Suprapubic skin (tissue), 4 donors: ENCODE measurements at regions not wholly inside any gene's neighbourhood (a gene's known extent, or its start where the extent isn't known, plus 50 kb on each side); places are given as distances from the start of the nearest gene placed in this dataset.

ENCODE experiments used
- DNase-seq, 2 donors: peaks; one replicate each; pipeline ENCODE4 v3.0.0-alpha.2; 2019; ENCODE audit warnings: low spot score in 2 of 2
- H3K27ac ChIP-seq: fragments of 200-600 bp; sonication (generic); one replicate; pipeline ENCODE4 v1.5.1; 2019
- H3K27me3 ChIP-seq: fragments of 200-600 bp; sonication (generic); one replicate; pipeline ENCODE4 v1.5.1; 2019
- H3K36me3 ChIP-seq: fragments of 200-600 bp; sonication (generic); one replicate; pipeline ENCODE4 v1.5.1; 2019
- H3K4me1 ChIP-seq: fragments of 200-600 bp; sonication (generic); one replicate; pipeline ENCODE4 v1.5.1; 2019
- H3K4me3 ChIP-seq: fragments of 200-600 bp; sonication (generic); one replicate; pipeline ENCODE4 v1.5.1; 2019; ENCODE audit warnings: mild to moderate bottlenecking
- H3K9me3 ChIP-seq: fragments of 200-600 bp; sonication (generic); one replicate; pipeline ENCODE4 v1.5.1; 2019
- CTCF ChIP-seq, 2 donors: fragments of 200-600 bp in 1 of 2; fragments of 450-650 bp in 1 of 2; sonication (generic) in 1 of 2; IDR thresholded peaks; one replicate each; pipeline ENCODE4 v1.5.1; 2016 to 2019; ENCODE audit warnings: antibody characterized with exemption in 2 of 2, mild to moderate bottlenecking in 1 of 2, moderate library complexity in 1 of 2
- EP300 ChIP-seq: sonication (generic); formaldehyde crosslinking; IDR thresholded peaks from one replicate; pipeline ENCODE4 v1.6.1; 2017; ENCODE audit warnings: antibody characterized with exemption
- POLR2A ChIP-seq, 2 donors: fragments of 450-650 bp; IDR thresholded peaks; one replicate each; pipeline ENCODE4 v1.6.1; 2017; ENCODE audit warnings: antibody characterized with exemption in 2 of 2, mild to moderate bottlenecking in 2 of 2, moderate library complexity in 2 of 2
- POLR2AphosphoS5 ChIP-seq, 3 donors: sonication (generic); formaldehyde crosslinking; IDR thresholded peaks; one replicate each; pipeline ENCODE4 v1.6.1; 2017; ENCODE audit warnings: antibody characterized with exemption in 3 of 3
- WGBS: methylation state at CpG from one replicate; pipeline ENCODE4 v1.1.5; 2018; 5-methylcytosine and 5-hydroxymethylcytosine counted together

DNA sequence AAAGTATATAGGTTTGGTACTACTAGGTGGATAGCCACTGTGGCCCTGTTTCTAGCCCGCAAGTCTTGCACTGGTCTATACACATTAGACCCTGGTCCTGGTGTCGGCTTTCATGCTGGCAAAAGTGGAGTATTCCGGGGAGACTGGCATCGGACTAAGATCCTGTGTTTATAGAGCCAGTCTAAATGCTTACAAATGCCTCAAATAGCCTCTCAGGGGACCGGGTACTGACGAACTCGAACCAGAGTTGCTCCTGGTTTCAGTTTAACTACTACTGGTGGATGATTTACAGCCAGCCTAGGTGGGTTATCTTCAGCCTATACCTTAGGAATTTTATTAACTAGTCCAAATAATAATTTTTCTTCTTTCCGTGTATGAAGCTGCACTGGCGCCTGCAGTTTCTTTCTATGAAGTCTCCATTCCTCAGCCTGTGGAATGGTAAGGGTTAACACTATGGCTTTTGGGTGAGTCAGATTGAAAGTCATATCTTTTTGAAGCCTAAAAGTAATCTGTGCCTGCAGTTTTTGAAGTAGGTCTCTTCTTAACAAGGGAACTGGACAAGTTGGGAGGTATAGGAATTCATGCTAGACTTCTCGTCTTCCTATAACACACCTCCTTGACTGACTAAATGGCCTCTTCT is 51.3 kb downstream of the OR10H4 start:
- no peak overlapping the region for H3K4me3 ChIP-seq
- no peaks in the 10 kb centered on the region for H3K36me3 ChIP-seq
- WGBS: 84% methylated on average over 10 of the region's 10 CpGs
- no peak for DNase-seq
- no peaks in the 10 kb centered on the region for H3K27me3 ChIP-seq
- H3K27ac ChIP-seq: no peak overlapping the region
- H3K4me1 ChIP-seq: peaks cover 15% of the 10 kb centered on the region
- TF ChIP-seq POLR2A (IDR thresholded peaks at IDR 0.05) (no peak), EP300 (no peak), CTCF (IDR thresholded peaks at IDR 0.05) (no peak), POLR2AphosphoS5 (IDR thresholded peaks at IDR 0.05) (no peak)
- no peaks in the 10 kb centered on the region for H3K9me3 ChIP-seq

GRCh38 chr19:16001481-16002312 is 52.9 kb downstream of the OR10H4 start:
- H3K4me1 ChIP-seq: peaks cover 15% of the 10 kb centered on the region
- H3K9me3 ChIP-seq: no peaks in the 10 kb centered on the region
- H3K27me3 ChIP-seq: no peaks in the 10 kb centered on the region
- no peak for DNase-seq
- no peak overlapping the region for H3K27ac ChIP-seq
- TF ChIP-seq CTCF (IDR thresholded peaks at IDR 0.05) (no peak), POLR2AphosphoS5 (IDR thresholded peaks at IDR 0.05) (no peak), POLR2A (IDR thresholded peaks at IDR 0.05) (no peak), EP300 (no peak)
- H3K4me3 ChIP-seq: peak overlapping the region; percentile 42
- WGBS: 32% methylated on average over 9 of the region's 12 CpGs
- no peaks in the 10 kb centered on the region for H3K36me3 ChIP-seq

GRCh38 chr19:16002406-16003384 is 53.9 kb downstream of the OR10H4 start:
- H3K27ac ChIP-seq: no peak overlapping the region
- 66% methylated on average over 11 of the region's 11 CpGs for WGBS
- no peaks in the 10 kb centered on the region for H3K27me3 ChIP-seq
- H3K36me3 ChIP-seq: no peaks in the 10 kb centered on the region
- H3K4me3 ChIP-seq: peak overlapping the region; percentile 42
- TF ChIP-seq POLR2A (IDR thresholded peaks at IDR 0.05) (no peak), CTCF (IDR thresholded peaks at IDR 0.05) (no peak), EP300 (no peak), POLR2AphosphoS5 (IDR thresholded peaks at IDR 0.05) (no peak)
- DNase-seq: no peak
- H3K9me3 ChIP-seq: no peaks in the 10 kb centered on the region
- H3K4me1 ChIP-seq: peaks cover 15% of the 10 kb centered on the region

GRCh38 chr19:16003391-16003790 is 54.6 kb downstream of the OR10H4 start:
- DNase-seq: no peak
- no peak overlapping the region for H3K27ac ChIP-seq
- TF ChIP-seq CTCF (IDR thresholded peaks at IDR 0.05) (no peak), POLR2AphosphoS5 (IDR thresholded peaks at IDR 0.05) (no peak), EP300 (no peak), POLR2A (IDR thresholded peaks at IDR 0.05) (no peak)
- H3K27me3 ChIP-seq: no peaks in the 10 kb centered on the region
- H3K36me3 ChIP-seq: no peaks in the 10 kb centered on the region
- 79% methylated on average over 3 of the region's 3 CpGs for WGBS
- no peaks in the 10 kb centered on the region for H3K9me3 ChIP-seq
- no peak overlapping the region for H3K4me3 ChIP-seq
- peaks cover 15% of the 10 kb centered on the region for H3K4me1 ChIP-seq
